ENCODE measurements at regions not wholly inside any gene's neighbourhood (a gene's known extent, or its start where the extent isn't known, plus 50 kb on each side); places are given as distances from the start of the nearest gene placed in this dataset.

DNA sequence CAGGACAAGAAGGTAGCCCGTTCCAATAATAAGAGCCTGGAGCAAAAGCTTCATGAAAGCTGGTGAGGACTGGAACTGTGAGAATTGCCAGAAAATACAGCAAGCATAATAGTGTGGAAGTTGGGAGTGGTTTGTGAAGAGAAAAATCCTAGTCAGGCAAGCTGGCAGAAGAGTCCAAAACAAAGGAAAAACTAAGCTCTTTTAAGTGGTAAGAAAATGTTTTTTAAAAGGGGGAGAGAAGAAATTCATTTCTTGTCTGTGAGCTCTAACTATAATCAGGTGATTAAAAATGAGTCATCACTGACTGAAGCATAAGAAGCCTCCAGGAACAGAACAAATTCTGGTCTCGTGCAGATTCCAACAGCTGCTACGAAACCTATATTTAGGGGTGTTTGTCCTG is 102.6 kb downstream of the CAAP1 start:
- Histone ChIP-seq H4K8ac (ENCODE audit: low read depth, low read length) (no peak overlapping the region), H3K27me3 (ENCODE audit: control insufficient read depth in 3 of 3, insufficient read depth in 3 of 3, low read depth in 1 of 3, low read length in 3 of 3) (no peaks in the 10 kb centered on the region), H3K23ac (ENCODE audit: low read depth, low read length, poor library complexity) (no peak overlapping the region), H2BK12ac (ENCODE audit: low read length) (no peak overlapping the region), H2BK120ac (ENCODE audit: low read depth, low read length) (no peak overlapping the region), H4K91ac (ENCODE audit: low read depth, low read length, poor library complexity) (no peak overlapping the region), H3K4me2 (ENCODE audit: insufficient read depth, low read length, poor library complexity, severe bottlenecking) (no peak overlapping the region), H3K36me3 (replicated peaks in 1 of 2; ENCODE audit: control insufficient read depth in 2 of 2, insufficient read depth in 2 of 2, low read length in 2 of 2) (no peaks in the 10 kb centered on the region), H3K4ac (ENCODE audit: low read length) (no peak overlapping the region), H2BK5ac (ENCODE audit: low read length) (no peak overlapping the region), H2AFZ (ENCODE audit: low read length) (no peak overlapping the region), H2AK5ac (ENCODE audit: low read depth, low read length) (no peak overlapping the region), H3K4me3 (ENCODE audit: low read length in 2 of 2) (no peak overlapping the region), H3K4me1 (ENCODE audit: control insufficient read depth in 2 of 2, insufficient read depth in 1 of 2, low read depth in 1 of 2, low read length in 2 of 2) (no peaks in the 10 kb centered on the region), H3K27ac (replicated peaks; ENCODE audit: low read length) (no peak overlapping the region), H3K14ac (ENCODE audit: low read length) (no peak overlapping the region), H3K9ac (ENCODE audit: low read depth, low read length, poor library complexity) (no peak overlapping the region), H3K79me1 (ENCODE audit: low read depth, low read length) (no peaks in the 10 kb centered on the region), H3K9me3 (replicated peaks in 1 of 2; ENCODE audit: control insufficient read depth in 2 of 2, insufficient read depth in 1 of 2, low read depth in 1 of 2, low read length in 2 of 2) (peaks cover 0 to 3% of the 10 kb centered on the region in 2 donors), H2BK15ac (ENCODE audit: low read length) (no peak overlapping the region), H3K18ac (ENCODE audit: low read length) (no peak overlapping the region)
- no CpG with 5 or more reads among the region's 3 CpGs for whole genome bisulfite sequencing, 2 donors (ENCODE audit: extremely low coverage in 2 of 2, insufficient read length in 2 of 2, insufficient replicate concordance in 1 of 2)
- DNase-seq (ENCODE audit: low spot score): no peak

DNA sequence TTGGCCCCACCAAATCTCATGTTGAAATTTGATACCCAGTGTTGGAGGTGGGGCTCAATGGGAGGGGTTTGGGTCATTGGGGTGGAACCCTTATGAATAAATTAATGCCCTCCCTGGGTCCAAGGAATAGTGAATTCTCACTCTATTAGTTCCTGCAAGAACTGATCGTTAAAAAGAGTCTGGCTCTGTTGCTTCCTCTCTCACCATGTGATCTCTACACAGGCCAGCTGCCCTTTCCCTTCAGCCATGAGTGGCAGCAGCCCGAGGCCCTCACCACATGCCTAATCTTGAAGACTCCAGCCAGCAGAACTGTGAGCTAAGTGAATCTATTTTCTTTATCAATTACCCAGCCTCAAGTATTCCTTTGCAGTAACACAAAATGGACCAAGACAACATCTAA is 106.0 kb downstream of the CAAP1 start:
- no peak overlapping the region for H3K4me2 ChIP-seq (ENCODE audit: insufficient read depth, low read length, poor library complexity, severe bottlenecking)
- H3K18ac ChIP-seq (ENCODE audit: low read length): no peak overlapping the region
- H2AFZ ChIP-seq (ENCODE audit: low read length): no peak overlapping the region
- no CpG with 5 or more reads among the region's 2 CpGs for WGBS, 2 donors (ENCODE audit: extremely low coverage in 2 of 2, insufficient read length in 2 of 2, insufficient replicate concordance in 1 of 2)
- H4K8ac ChIP-seq (ENCODE audit: low read depth, low read length): no peak overlapping the region
- no peak overlapping the region for H4K91ac ChIP-seq (ENCODE audit: low read depth, low read length, poor library complexity)
- H3K9me3 ChIP-seq (replicated peaks in 1 of 2; ENCODE audit: control insufficient read depth in 2 of 2, insufficient read depth in 1 of 2, low read depth in 1 of 2, low read length in 2 of 2): no peaks in the 10 kb centered on the region
- H3K79me1 ChIP-seq (ENCODE audit: low read depth, low read length): no peaks in the 10 kb centered on the region
- H3K9ac ChIP-seq (ENCODE audit: low read depth, low read length, poor library complexity): no peak overlapping the region
- no peak overlapping the region for H3K4me3 ChIP-seq (ENCODE audit: low read length in 2 of 2)
- H3K14ac ChIP-seq (ENCODE audit: low read length): no peak overlapping the region
- no peak overlapping the region for H3K23ac ChIP-seq (ENCODE audit: low read depth, low read length, poor library complexity)
- H2BK12ac ChIP-seq (ENCODE audit: low read length): no peak overlapping the region
- no peak overlapping the region for H3K27ac ChIP-seq (replicated peaks; ENCODE audit: low read length)
- no peak overlapping the region for H2BK15ac ChIP-seq (ENCODE audit: low read length)
- H2BK120ac ChIP-seq (ENCODE audit: low read depth, low read length): no peak overlapping the region
- H3K36me3 ChIP-seq (replicated peaks in 1 of 2; ENCODE audit: control insufficient read depth in 2 of 2, insufficient read depth in 2 of 2, low read length in 2 of 2): no peaks in the 10 kb centered on the region
- H3K4ac ChIP-seq (ENCODE audit: low read length): no peak overlapping the region
- no peak for DNase-seq (ENCODE audit: low spot score)
- H2AK5ac ChIP-seq (ENCODE audit: low read depth, low read length): no peak overlapping the region
- H2BK5ac ChIP-seq (ENCODE audit: low read length): no peak overlapping the region
- no peaks in the 10 kb centered on the region for H3K27me3 ChIP-seq (ENCODE audit: control insufficient read depth in 3 of 3, insufficient read depth in 3 of 3, low read depth in 1 of 3, low read length in 3 of 3)
- H3K4me1 ChIP-seq (ENCODE audit: control insufficient read depth in 2 of 2, insufficient read depth in 1 of 2, low read depth in 1 of 2, low read length in 2 of 2): no peaks in the 10 kb centered on the region

DNA sequence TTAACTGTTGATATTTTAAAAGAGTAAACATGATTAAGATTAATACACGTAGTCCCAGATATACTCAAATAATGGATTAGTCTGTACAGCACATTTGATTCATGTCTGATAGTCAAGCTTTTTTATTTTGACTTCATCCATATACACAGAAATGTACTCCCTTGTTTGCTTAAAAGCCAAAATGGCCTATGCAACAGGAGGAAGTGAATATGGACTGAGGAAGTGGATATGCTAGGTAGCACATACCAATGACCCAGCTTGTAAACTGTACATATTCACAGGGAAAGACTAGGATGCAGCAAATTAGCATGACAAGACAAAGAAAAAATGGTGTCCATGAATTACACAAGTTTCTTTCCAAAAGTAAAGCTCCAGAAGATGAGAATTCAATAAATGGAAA is 109.7 kb downstream of the CAAP1 start:
- no peak overlapping the region for H3K9ac ChIP-seq (ENCODE audit: low read depth, low read length, poor library complexity)
- H2AFZ ChIP-seq (ENCODE audit: low read length): peak overlapping the region; percentile 27
- H3K9me3 ChIP-seq (replicated peaks in 1 of 2; ENCODE audit: control insufficient read depth in 2 of 2, insufficient read depth in 1 of 2, low read depth in 1 of 2, low read length in 2 of 2): no peaks in the 10 kb centered on the region
- H3K14ac ChIP-seq (ENCODE audit: low read length): no peak overlapping the region
- no peak overlapping the region for H4K91ac ChIP-seq (ENCODE audit: low read depth, low read length, poor library complexity)
- H2BK5ac ChIP-seq (ENCODE audit: low read length): no peak overlapping the region
- no peak overlapping the region for H4K8ac ChIP-seq (ENCODE audit: low read depth, low read length)
- H2BK120ac ChIP-seq (ENCODE audit: low read depth, low read length): no peak overlapping the region
- H3K36me3 ChIP-seq (replicated peaks in 1 of 2; ENCODE audit: control insufficient read depth in 2 of 2, insufficient read depth in 2 of 2, low read length in 2 of 2): no peaks in the 10 kb centered on the region
- no peaks in the 10 kb centered on the region for H3K27me3 ChIP-seq (ENCODE audit: control insufficient read depth in 3 of 3, insufficient read depth in 3 of 3, low read depth in 1 of 3, low read length in 3 of 3)
- no peak overlapping the region for H3K4ac ChIP-seq (ENCODE audit: low read length)
- no peak overlapping the region for H3K23ac ChIP-seq (ENCODE audit: low read depth, low read length, poor library complexity)
- H2BK12ac ChIP-seq (ENCODE audit: low read length): no peak overlapping the region
- H2AK5ac ChIP-seq (ENCODE audit: low read depth, low read length): no peak overlapping the region
- H3K27ac ChIP-seq (replicated peaks; ENCODE audit: low read length): no peak overlapping the region
- H2BK15ac ChIP-seq (ENCODE audit: low read length): no peak overlapping the region
- no peaks in the 10 kb centered on the region for H3K4me1 ChIP-seq (ENCODE audit: control insufficient read depth in 2 of 2, insufficient read depth in 1 of 2, low read depth in 1 of 2, low read length in 2 of 2)
- H3K79me1 ChIP-seq (ENCODE audit: low read depth, low read length): no peaks in the 10 kb centered on the region
- H3K4me3 ChIP-seq (ENCODE audit: low read length in 2 of 2): no peak overlapping the region
- DNase-seq (ENCODE audit: low spot score): no peak
- WGBS, 2 donors (ENCODE audit: extremely low coverage in 2 of 2, insufficient read length in 2 of 2, insufficient replicate concordance in 1 of 2): no CpG with 5 or more reads among the region's 1 CpG
- H3K4me2 ChIP-seq (ENCODE audit: insufficient read depth, low read length, poor library complexity, severe bottlenecking): no peak overlapping the region
- no peak overlapping the region for H3K18ac ChIP-seq (ENCODE audit: low read length)

DNA sequence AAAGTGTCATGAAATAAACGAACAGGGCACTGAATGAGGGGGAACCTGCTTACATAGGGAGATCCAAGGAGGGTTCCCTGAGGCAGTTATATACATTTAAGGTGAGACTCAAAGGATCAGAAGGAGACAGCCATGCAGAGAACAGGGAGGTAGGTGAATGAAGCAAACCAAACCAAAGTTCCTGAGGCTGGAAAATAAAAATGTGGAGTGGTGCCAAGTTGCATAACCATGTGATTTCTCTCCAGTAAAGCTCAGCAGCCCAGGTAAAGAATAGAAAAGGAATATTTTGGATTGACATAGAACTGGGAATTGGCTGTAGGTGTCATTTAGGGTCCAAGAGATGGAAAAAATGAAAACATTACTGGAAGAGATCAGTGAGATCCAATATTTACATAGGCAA is 110.7 kb downstream of the CAAP1 start:
- Histone ChIP-seq H4K91ac (ENCODE audit: low read depth, low read length, poor library complexity) (no peak overlapping the region), H3K18ac (ENCODE audit: low read length) (no peak overlapping the region), H3K4ac (ENCODE audit: low read length) (no peak overlapping the region), H3K9me3 (replicated peaks in 1 of 2; ENCODE audit: control insufficient read depth in 2 of 2, insufficient read depth in 1 of 2, low read depth in 1 of 2, low read length in 2 of 2) (no peaks in the 10 kb centered on the region), H2BK12ac (ENCODE audit: low read length) (no peak overlapping the region), H2AK5ac (ENCODE audit: low read depth, low read length) (no peak overlapping the region), H3K4me3 (ENCODE audit: low read length in 2 of 2) (no peak overlapping the region), H2BK120ac (ENCODE audit: low read depth, low read length) (no peak overlapping the region), H3K23ac (ENCODE audit: low read depth, low read length, poor library complexity) (no peak overlapping the region), H2BK15ac (ENCODE audit: low read length) (no peak overlapping the region), H2BK5ac (ENCODE audit: low read length) (no peak overlapping the region), H3K4me1 (ENCODE audit: control insufficient read depth in 2 of 2, insufficient read depth in 1 of 2, low read depth in 1 of 2, low read length in 2 of 2) (no peaks in the 10 kb centered on the region), H3K14ac (ENCODE audit: low read length) (no peak overlapping the region), H3K9ac (ENCODE audit: low read depth, low read length, poor library complexity) (no peak overlapping the region), H3K79me1 (ENCODE audit: low read depth, low read length) (no peaks in the 10 kb centered on the region), H3K27ac (replicated peaks; ENCODE audit: low read length) (no peak overlapping the region), H4K8ac (ENCODE audit: low read depth, low read length) (no peak overlapping the region), H3K4me2 (ENCODE audit: insufficient read depth, low read length, poor library complexity, severe bottlenecking) (no peak overlapping the region), H3K36me3 (replicated peaks in 1 of 2; ENCODE audit: control insufficient read depth in 2 of 2, insufficient read depth in 2 of 2, low read length in 2 of 2) (no peaks in the 10 kb centered on the region), H2AFZ (ENCODE audit: low read length) (no peak overlapping the region), H3K27me3 (ENCODE audit: control insufficient read depth in 3 of 3, insufficient read depth in 3 of 3, low read depth in 1 of 3, low read length in 3 of 3) (no peaks in the 10 kb centered on the region)
- no CpG with 5 or more reads among the region's 1 CpG for WGBS, 2 donors (ENCODE audit: extremely low coverage in 2 of 2, insufficient read length in 2 of 2, insufficient replicate concordance in 1 of 2)
- DNase-seq (ENCODE audit: low spot score): no peak

Measured in neuronal stem cell (in vitro differentiated cells).